ENCODE measurements at regions not wholly inside any gene's neighbourhood (a gene's known extent, or its start where the extent isn't known, plus 50 kb on each side); places are given as distances from the start of the nearest gene placed in this dataset.

- WGBS, result 73% methylated on average over 1 of the region's 1 CpG
- Histone ChIP-seq H3K4me3 (ENCODE audit: low read depth in 1 of 3, low read length in 3 of 3) (no peak overlapping the region), H3K36me3 (ENCODE audit: control insufficient read depth in 4 of 4, insufficient read depth in 3 of 4, low read depth in 1 of 4, low read length in 3 of 4) (no peaks in the 10 kb centered on the region), H3K27me3 (ENCODE audit: control insufficient read depth in 4 of 4, insufficient read depth in 4 of 4, low read length in 3 of 4) (no peaks in the 10 kb centered on the region), H3K27ac (ENCODE audit: low read depth in 1 of 2, low read length in 2 of 2) (no peak overlapping the region), H3K9ac (ENCODE audit: low read depth in 1 of 2, low read length in 2 of 2) (no peak overlapping the region), H3K4me1 (ENCODE audit: control insufficient read depth in 4 of 4, insufficient read depth in 4 of 4, low read length in 3 of 4) (no peaks in the 10 kb centered on the region), H3K9me3 (ENCODE audit: control insufficient read depth in 4 of 4, low read length in 3 of 4) (no peaks in the 10 kb centered on the region)
- TF ChIP-seq, protein P1, sequence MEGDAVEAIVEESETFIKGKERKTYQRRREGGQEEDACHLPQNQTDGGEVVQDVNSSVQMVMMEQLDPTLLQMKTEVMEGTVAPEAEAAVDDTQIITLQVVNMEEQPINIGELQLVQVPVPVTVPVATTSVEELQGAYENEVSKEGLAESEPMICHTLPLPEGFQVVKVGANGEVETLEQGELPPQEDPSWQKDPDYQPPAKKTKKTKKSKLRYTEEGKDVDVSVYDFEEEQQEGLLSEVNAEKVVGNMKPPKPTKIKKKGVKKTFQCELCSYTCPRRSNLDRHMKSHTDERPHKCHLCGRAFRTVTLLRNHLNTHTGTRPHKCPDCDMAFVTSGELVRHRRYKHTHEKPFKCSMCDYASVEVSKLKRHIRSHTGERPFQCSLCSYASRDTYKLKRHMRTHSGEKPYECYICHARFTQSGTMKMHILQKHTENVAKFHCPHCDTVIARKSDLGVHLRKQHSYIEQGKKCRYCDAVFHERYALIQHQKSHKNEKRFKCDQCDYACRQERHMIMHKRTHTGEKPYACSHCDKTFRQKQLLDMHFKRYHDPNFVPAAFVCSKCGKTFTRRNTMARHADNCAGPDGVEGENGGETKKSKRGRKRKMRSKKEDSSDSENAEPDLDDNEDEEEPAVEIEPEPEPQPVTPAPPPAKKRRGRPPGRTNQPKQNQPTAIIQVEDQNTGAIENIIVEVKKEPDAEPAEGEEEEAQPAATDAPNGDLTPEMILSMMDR (IDR thresholded peaks at IDR 0.05; ENCODE audit: low read depth, low read length, missing input control), result no peak
- TF ChIP-seq FOXA1 (IDR thresholded peaks at IDR 0.05) (no peak), EGR1 (IDR thresholded peaks at IDR 0.05; ENCODE audit: low read depth in 2 of 2) (no peak), HNF4A (conservative IDR thresholded peaks at IDR 0.05) (no peak), ATF3 (IDR thresholded peaks at IDR 0.05) (no peak), SP1 (IDR thresholded peaks at IDR 0.05) (no peak), HNF4G (IDR thresholded peaks at IDR 0.05) (no peak), FOXA2 (IDR thresholded peaks at IDR 0.05) (no peak), JUND (IDR thresholded peaks at IDR 0.05) (no peak), RAD21 (IDR thresholded peaks at IDR 0.05) (no peak)
- TF ChIP-seq, protein P2, sequence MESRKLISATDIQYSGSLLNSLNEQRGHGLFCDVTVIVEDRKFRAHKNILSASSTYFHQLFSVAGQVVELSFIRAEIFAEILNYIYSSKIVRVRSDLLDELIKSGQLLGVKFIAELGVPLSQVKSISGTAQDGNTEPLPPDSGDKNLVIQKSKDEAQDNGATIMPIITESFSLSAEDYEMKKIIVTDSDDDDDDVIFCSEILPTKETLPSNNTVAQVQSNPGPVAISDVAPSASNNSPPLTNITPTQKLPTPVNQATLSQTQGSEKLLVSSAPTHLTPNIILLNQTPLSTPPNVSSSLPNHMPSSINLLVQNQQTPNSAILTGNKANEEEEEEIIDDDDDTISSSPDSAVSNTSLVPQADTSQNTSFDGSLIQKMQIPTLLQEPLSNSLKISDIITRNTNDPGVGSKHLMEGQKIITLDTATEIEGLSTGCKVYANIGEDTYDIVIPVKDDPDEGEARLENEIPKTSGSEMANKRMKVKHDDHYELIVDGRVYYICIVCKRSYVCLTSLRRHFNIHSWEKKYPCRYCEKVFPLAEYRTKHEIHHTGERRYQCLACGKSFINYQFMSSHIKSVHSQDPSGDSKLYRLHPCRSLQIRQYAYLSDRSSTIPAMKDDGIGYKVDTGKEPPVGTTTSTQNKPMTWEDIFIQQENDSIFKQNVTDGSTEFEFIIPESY (IDR thresholded peaks at IDR 0.05), result no peak
- TF ChIP-seq, protein P3, sequence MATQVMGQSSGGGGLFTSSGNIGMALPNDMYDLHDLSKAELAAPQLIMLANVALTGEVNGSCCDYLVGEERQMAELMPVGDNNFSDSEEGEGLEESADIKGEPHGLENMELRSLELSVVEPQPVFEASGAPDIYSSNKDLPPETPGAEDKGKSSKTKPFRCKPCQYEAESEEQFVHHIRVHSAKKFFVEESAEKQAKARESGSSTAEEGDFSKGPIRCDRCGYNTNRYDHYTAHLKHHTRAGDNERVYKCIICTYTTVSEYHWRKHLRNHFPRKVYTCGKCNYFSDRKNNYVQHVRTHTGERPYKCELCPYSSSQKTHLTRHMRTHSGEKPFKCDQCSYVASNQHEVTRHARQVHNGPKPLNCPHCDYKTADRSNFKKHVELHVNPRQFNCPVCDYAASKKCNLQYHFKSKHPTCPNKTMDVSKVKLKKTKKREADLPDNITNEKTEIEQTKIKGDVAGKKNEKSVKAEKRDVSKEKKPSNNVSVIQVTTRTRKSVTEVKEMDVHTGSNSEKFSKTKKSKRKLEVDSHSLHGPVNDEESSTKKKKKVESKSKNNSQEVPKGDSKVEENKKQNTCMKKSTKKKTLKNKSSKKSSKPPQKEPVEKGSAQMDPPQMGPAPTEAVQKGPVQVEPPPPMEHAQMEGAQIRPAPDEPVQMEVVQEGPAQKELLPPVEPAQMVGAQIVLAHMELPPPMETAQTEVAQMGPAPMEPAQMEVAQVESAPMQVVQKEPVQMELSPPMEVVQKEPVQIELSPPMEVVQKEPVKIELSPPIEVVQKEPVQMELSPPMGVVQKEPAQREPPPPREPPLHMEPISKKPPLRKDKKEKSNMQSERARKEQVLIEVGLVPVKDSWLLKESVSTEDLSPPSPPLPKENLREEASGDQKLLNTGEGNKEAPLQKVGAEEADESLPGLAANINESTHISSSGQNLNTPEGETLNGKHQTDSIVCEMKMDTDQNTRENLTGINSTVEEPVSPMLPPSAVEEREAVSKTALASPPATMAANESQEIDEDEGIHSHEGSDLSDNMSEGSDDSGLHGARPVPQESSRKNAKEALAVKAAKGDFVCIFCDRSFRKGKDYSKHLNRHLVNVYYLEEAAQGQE (IDR thresholded peaks at IDR 0.05), result no peak
- TF ChIP-seq, protein P4, sequence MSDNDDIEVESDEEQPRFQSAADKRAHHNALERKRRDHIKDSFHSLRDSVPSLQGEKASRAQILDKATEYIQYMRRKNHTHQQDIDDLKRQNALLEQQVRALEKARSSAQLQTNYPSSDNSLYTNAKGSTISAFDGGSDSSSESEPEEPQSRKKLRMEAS (IDR thresholded peaks at IDR 0.05), result no peak
- no peak for DNase-seq (ENCODE audit: low spot score)
These were observed 82.7 kb upstream of the STK32A start for GRCh38 chr5:147152086-147152485.

- Histone ChIP-seq H3K36me3 (ENCODE audit: control insufficient read depth in 4 of 4, insufficient read depth in 3 of 4, low read depth in 1 of 4, low read length in 3 of 4) (no peaks in the 10 kb centered on the region), H3K9ac (ENCODE audit: low read depth in 1 of 2, low read length in 2 of 2) (no peak overlapping the region), H3K4me1 (ENCODE audit: control insufficient read depth in 4 of 4, insufficient read depth in 4 of 4, low read length in 3 of 4) (no peaks in the 10 kb centered on the region), H3K27ac (ENCODE audit: low read depth in 1 of 2, low read length in 2 of 2) (no peak overlapping the region), H3K27me3 (ENCODE audit: control insufficient read depth in 4 of 4, insufficient read depth in 4 of 4, low read length in 3 of 4) (no peaks in the 10 kb centered on the region), H3K9me3 (ENCODE audit: control insufficient read depth in 4 of 4, low read length in 3 of 4) (no peaks in the 10 kb centered on the region), H3K4me3 (ENCODE audit: low read depth in 1 of 3, low read length in 3 of 3) (no peak overlapping the region)
- no peak for TF ChIP-seq JUND (IDR thresholded peaks at IDR 0.05)
- WGBS, result 89% methylated on average over 3 of the region's 3 CpGs
- DNase-seq (ENCODE audit: low spot score), result no peak
These were observed 80.0 kb upstream of the STK32A start for GRCh38 chr5:147154809-147155208.
